Naive thymus-derived CD8-positive, alpha-beta T cell (primary cell): ENCODE measurements at regions not wholly inside any gene's neighbourhood (a gene's known extent, or its start where the extent isn't known, plus 50 kb on each side); places are given as distances from the start of the nearest gene placed in this dataset.
"Not testable (repeated sequence)": the region's sequence is repeated elsewhere in the genome, so short reads cannot be mapped to it uniquely, and the experiment has no call there.

ENCODE experiments used
- ATAC-seq, 2 donors: fragments of 150-1000 bp; cut with Tn5 transposase in 1 of 2; sonication (Bioruptor Pico), chemical (Tn5 transposase) in 1 of 2; 1 replicate in 1 of 2; 2 replicates in 1 of 2; pipeline ENCODE4 v1.10.0; 2021; ENCODE audit warnings: mild to moderate bottlenecking in 2 of 2, moderate library complexity in 2 of 2
- POLR2A ChIA-PET: fragments of 350-600 bp; sonication (Branson Sonifier 250); formaldehyde crosslinking; loops from one replicate; lab custom pipeline; 2021; ENCODE audit warnings: antibody characterized with exemption; lab: Charles Lee
- DNase-seq, 10 donors: peaks; one replicate each; pipeline versions ENCODE4 v3.0.0 to v3.0.0-alpha.2; 2020 to 2022
- H3K27ac Mint-ChIP-seq, 10 donors: one replicate each; pipeline ENCODE4 v1.8.0; 2020 to 2022; ENCODE audit warnings: mild to moderate bottlenecking in 10 of 10, mixed read lengths in 10 of 10, moderate library complexity in 4 of 10, inconsistent platforms in 1 of 10
- H3K27me3 Mint-ChIP-seq, 5 donors: one replicate each; pipeline ENCODE4 v1.8.0; 2021 to 2022; ENCODE audit warnings: mixed read lengths in 5 of 5
- H3K36me3 Mint-ChIP-seq, 3 donors: one replicate each; pipeline ENCODE4 v1.8.0; 2020 to 2022; ENCODE audit warnings: mixed read lengths in 3 of 3, mild to moderate bottlenecking in 2 of 3, inconsistent platforms in 1 of 3
- H3K4me1 Mint-ChIP-seq, 4 donors: one replicate each; pipeline ENCODE4 v1.8.0; 2021 to 2022; ENCODE audit warnings: mixed read lengths in 4 of 4
- H3K4me3 Mint-ChIP-seq, 10 donors: one replicate each; pipeline ENCODE4 v1.8.0; 2020 to 2022; ENCODE audit warnings: mild to moderate bottlenecking in 10 of 10, mixed read lengths in 10 of 10, moderate library complexity in 6 of 10, inconsistent platforms in 1 of 10
- H3K9me3 Mint-ChIP-seq, 9 donors: one replicate each; pipeline ENCODE4 v1.8.0; 2020 to 2022; ENCODE audit warnings: mixed read lengths in 9 of 9, mild to moderate bottlenecking in 3 of 9, inconsistent platforms in 1 of 9, moderate library complexity in 1 of 9

GRCh38 chr17:63039899-63040602 is 74.0 kb downstream of the TANC2 start:
- Mint-ChIP-seq H3K9me3 (no peaks in the 10 kb centered on the region), H3K4me1 (peaks cover 8 to 26% (median 17%) of the 10 kb centered on the region in 4 donors), H3K36me3 (peaks cover 0 to 2% (median 0%) of the 10 kb centered on the region in 3 donors), H3K27ac (no peak overlapping the region), H3K4me3 (no peak overlapping the region), H3K27me3 (no peaks in the 10 kb centered on the region)
- POLR2A ChIA-PET = no interaction called here
- DNase-seq = no peak
- no peak for ATAC-seq

- Mint-ChIP-seq H3K27ac (no peak overlapping the region), H3K4me3 (no peak overlapping the region), H3K9me3 (no peaks in the 10 kb centered on the region), H3K27me3 (no peaks in the 10 kb centered on the region), H3K36me3 (peaks cover 0 to 2% (median 0%) of the 10 kb centered on the region in 3 donors), H3K4me1 (peaks cover 7 to 18% (median 11%) of the 10 kb centered on the region in 4 donors)
- POLR2A ChIA-PET = no interaction called here
- DNase-seq (no peak), ATAC-seq (no peak)
Measured at GRCh38 chr17:63040816-63041215, 74.8 kb downstream of the TANC2 start.

- no peaks in the 10 kb centered on the region for H3K9me3 Mint-ChIP-seq
Measured at GRCh38 chr17:63041251-63041650, 75.2 kb downstream of the TANC2 start.

GRCh38 chr17:63041722-63042121 is 75.7 kb downstream of the TANC2 start:
- H3K27me3 Mint-ChIP-seq = no peaks in the 10 kb centered on the region
- H3K4me3 Mint-ChIP-seq = no peak overlapping the region
- no peak for DNase-seq
- ATAC-seq = no peak
- no peak overlapping the region for H3K27ac Mint-ChIP-seq
- H3K9me3 Mint-ChIP-seq = no peaks in the 10 kb centered on the region
- POLR2A ChIA-PET = no interaction called here
- peaks cover 5 to 15% (median 8%) of the 10 kb centered on the region in 4 donors for H3K4me1 Mint-ChIP-seq
- H3K36me3 Mint-ChIP-seq = peaks cover 0 to 2% (median 0%) of the 10 kb centered on the region in 3 donors

More at GRCh38 chr17:63041251-63041650, 75.2 kb downstream of the TANC2 start:
- H3K36me3 Mint-ChIP-seq = peaks cover 0 to 2% (median 0%) of the 10 kb centered on the region in 3 donors
- H3K27ac Mint-ChIP-seq = no peak overlapping the region
- H3K4me3 Mint-ChIP-seq = no peak overlapping the region
- POLR2A ChIA-PET = no interaction called here
- no peaks in the 10 kb centered on the region for H3K27me3 Mint-ChIP-seq
- peaks cover 5 to 15% (median 8%) of the 10 kb centered on the region in 4 donors for H3K4me1 Mint-ChIP-seq
- no peak for ATAC-seq
- no peak for DNase-seq

GRCh38 chr17:63042256-63042812 is 76.3 kb downstream of the TANC2 start:
- POLR2A ChIA-PET = no interaction called here
- Mint-ChIP-seq H3K27me3 (no peaks in the 10 kb centered on the region), H3K36me3 (peaks cover 0 to 3% (median 2%) of the 10 kb centered on the region in 3 donors), H3K4me1 (peaks cover 5 to 15% (median 9%) of the 10 kb centered on the region in 4 donors), H3K9me3 (peaks cover 0 to 1% (median 0%) of the 10 kb centered on the region in 9 donors), H3K27ac (no peak overlapping the region), H3K4me3 (no peak overlapping the region)
- no peak for ATAC-seq
- DNase-seq = no peak

GRCh38 chr17:63057560-63057959 is 91.5 kb downstream of the TANC2 start:
- Mint-ChIP-seq H3K4me1 (peaks cover 0 to 15% (median 0%) of the 10 kb centered on the region in 4 donors), H3K36me3 (peaks cover 3 to 11% (median 8%) of the 10 kb centered on the region in 3 donors)
- H3K4me3 Mint-ChIP-seq, H3K27me3 Mint-ChIP-seq, H3K27ac Mint-ChIP-seq, H3K9me3 Mint-ChIP-seq, DNase-seq, POLR2A ChIA-PET, ATAC-seq: not testable (repeated sequence)

- H3K27me3 Mint-ChIP-seq = no peaks in the 10 kb centered on the region
- POLR2A ChIA-PET = no interaction called here
- H3K9me3 Mint-ChIP-seq = no peaks in the 10 kb centered on the region
- DNase-seq (no peak), ATAC-seq (no peak)
- H3K4me1 Mint-ChIP-seq = peaks cover 10 to 25% (median 11%) of the 10 kb centered on the region in 4 donors
- H3K4me3 Mint-ChIP-seq = no peak overlapping the region
- H3K27ac Mint-ChIP-seq = peak overlapping the region in 1 of 10 donors; percentile 55
- peaks cover 0 to 5% (median 0%) of the 10 kb centered on the region in 3 donors for H3K36me3 Mint-ChIP-seq
Measured at GRCh38 chr17:63066158-63066813, 100.3 kb downstream of the TANC2 start.

GRCh38 chr17:63069245-63069644 is 103.2 kb downstream of the TANC2 start:
- no peak for ATAC-seq
- H3K4me1 Mint-ChIP-seq = peaks cover 5 to 19% (median 11%) of the 10 kb centered on the region in 4 donors
- no peaks in the 10 kb centered on the region for H3K9me3 Mint-ChIP-seq
- POLR2A ChIA-PET = no interaction called here
- no peak for DNase-seq
- H3K4me3 Mint-ChIP-seq = no peak overlapping the region
- H3K36me3 Mint-ChIP-seq = no peaks in the 10 kb centered on the region
- H3K27me3 Mint-ChIP-seq = no peaks in the 10 kb centered on the region
- H3K27ac Mint-ChIP-seq = no peak overlapping the region

GRCh38 chr17:63070031-63070430 is 104.0 kb downstream of the TANC2 start:
- POLR2A ChIA-PET = no interaction called here

GRCh38 chr17:63071797-63072196 is 105.8 kb downstream of the TANC2 start:
- DNase-seq (no peak), ATAC-seq (no peak)
- no peak overlapping the region for H3K27ac Mint-ChIP-seq
- H3K36me3 Mint-ChIP-seq = peaks cover 0 to 2% (median 0%) of the 10 kb centered on the region in 3 donors
- no peak overlapping the region for H3K4me3 Mint-ChIP-seq
- H3K4me1 Mint-ChIP-seq = peaks cover 0 to 12% (median 3%) of the 10 kb centered on the region in 4 donors
- H3K9me3 Mint-ChIP-seq = no peaks in the 10 kb centered on the region
- POLR2A ChIA-PET = no interaction called here
- no peaks in the 10 kb centered on the region for H3K27me3 Mint-ChIP-seq

More at GRCh38 chr17:63070031-63070430, 104.0 kb downstream of the TANC2 start:
- H3K4me3 Mint-ChIP-seq = no peak overlapping the region
- H3K4me1 Mint-ChIP-seq = peaks cover 5 to 19% (median 11%) of the 10 kb centered on the region in 4 donors
- no peaks in the 10 kb centered on the region for H3K36me3 Mint-ChIP-seq
- H3K9me3 Mint-ChIP-seq = no peaks in the 10 kb centered on the region
- ATAC-seq (no peak), DNase-seq (no peak)
- no peak overlapping the region for H3K27ac Mint-ChIP-seq
- no peaks in the 10 kb centered on the region for H3K27me3 Mint-ChIP-seq

- Mint-ChIP-seq H3K27ac (no peak overlapping the region), H3K27me3 (no peaks in the 10 kb centered on the region), H3K36me3 (peaks cover 0 to 2% (median 0%) of the 10 kb centered on the region in 3 donors), H3K9me3 (no peaks in the 10 kb centered on the region), H3K4me1 (peaks cover 3 to 12% (median 3%) of the 10 kb centered on the region in 4 donors), H3K4me3 (no peak overlapping the region)
- POLR2A ChIA-PET = no interaction called here
- no peak for ATAC-seq
- no peak for DNase-seq
Measured at GRCh38 chr17:63075969-63076368, 109.9 kb downstream of the TANC2 start.

GRCh38 chr17:63078707-63079106 is 112.7 kb downstream of the TANC2 start:
- no peak overlapping the region for H3K4me3 Mint-ChIP-seq
- POLR2A ChIA-PET = no interaction called here
- ATAC-seq (no peak), DNase-seq (no peak)
- H3K9me3 Mint-ChIP-seq = no peaks in the 10 kb centered on the region
- H3K4me1 Mint-ChIP-seq = peaks cover 4 to 12% (median 6%) of the 10 kb centered on the region in 4 donors
- H3K27me3 Mint-ChIP-seq = no peaks in the 10 kb centered on the region
- H3K36me3 Mint-ChIP-seq = peaks cover 0 to 2% (median 0%) of the 10 kb centered on the region in 3 donors
- no peak overlapping the region for H3K27ac Mint-ChIP-seq
